ENCODE measurements at regions not wholly inside any gene's neighbourhood (a gene's known extent, or its start where the extent isn't known, plus 50 kb on each side); places are given as distances from the start of the nearest gene placed in this dataset.

GRCh38 chr1:221376286-221376685, 365.6 kb downstream of the DUSP10 start:
- Histone ChIP-seq H3K27ac (ENCODE audit: extremely low read length, insufficient read depth, low read length) (no peak overlapping the region), H3K79me2 (ENCODE audit: insufficient read depth, low read length) (no peaks in the 10 kb centered on the region), H2AFZ (ENCODE audit: low read length) (no peak overlapping the region), H3K9me3 (ENCODE audit: low read length) (no peaks in the 10 kb centered on the region), H3K4me2 (ENCODE audit: low read depth, low read length) (no peak overlapping the region), H3K9ac (ENCODE audit: insufficient read depth, low read depth, low read length) (no peak overlapping the region), H3K36me3 (replicated peaks in 1 of 2; ENCODE audit: control insufficient read depth in 1 of 2, insufficient read depth in 2 of 2, low read length in 2 of 2) (no peaks in the 10 kb centered on the region), H4K20me1 (ENCODE audit: insufficient read depth, low read length) (no peaks in the 10 kb centered on the region), H3K27me3 (ENCODE audit: control insufficient read depth in 1 of 2, insufficient read depth in 2 of 2, low read length in 2 of 2) (no peaks in the 10 kb centered on the region), H3K4me1 (ENCODE audit: insufficient read depth, low read length) (no peaks in the 10 kb centered on the region), H3K4me3 (replicated peaks in 1 of 3; ENCODE audit: insufficient read depth in 1 of 3, low read depth in 2 of 3, low read length in 3 of 3) (no peak overlapping the region)
- DNase-seq (ENCODE audit: low spot score) (no peak), FAIRE-seq (no peak), ATAC-seq (no peak)
- in situ Hi-C loops (cut with HindIII; ENCODE audit: extremely low pct_ligation_motif_present, low pct_unique_long_range_greater_than_20kb) = no loop called here
- 16% methylated on average over 5 of the region's 5 CpGs for WGBS (ENCODE audit: low lambda C conversion rate)
- no TSS peak for BruUV-seq (replicated peaks)
- intact Hi-C loops (cut with micrococcal nuclease; ENCODE audit: unreplicated experiment) = no loop called here
- CTCF ChIA-PET (ENCODE audit: low intra/inter-chr PET ratio, low total read pairs) = no interaction called here
- POLR2A ChIA-PET = no interaction called here
- TF ChIP-seq RFXAP (CRISPR knock-in tag; IDR thresholded peaks at IDR 0.05; ENCODE audit: borderline replicate concordance) = no peak
- no peak for TF ChIP-seq XRCC5 (optimal IDR thresholded peaks at IDR 0.05; ENCODE audit: low read length)
- no peak for TF ChIP-seq FUBP1 (CRISPR knock-in tag; IDR thresholded peaks at IDR 0.05; ENCODE audit: borderline replicate concordance)
- no peak for TF ChIP-seq PLRG1 (conservative IDR thresholded peaks at IDR 0.05)
- TF ChIP-seq ZNF598 (CRISPR knock-in tag; IDR thresholded peaks at IDR 0.05; ENCODE audit: borderline replicate concordance) = no peak
- no peak for TF ChIP-seq PITX1 (CRISPR knock-in tag; IDR thresholded peaks at IDR 0.05)
- TF ChIP-seq ZNF501 (CRISPR knock-in tag; IDR thresholded peaks at IDR 0.05) = no peak
- TF ChIP-seq HMG20B (CRISPR knock-in tag; conservative IDR thresholded peaks at IDR 0.05) = no peak
- TF ChIP-seq, protein P1, sequence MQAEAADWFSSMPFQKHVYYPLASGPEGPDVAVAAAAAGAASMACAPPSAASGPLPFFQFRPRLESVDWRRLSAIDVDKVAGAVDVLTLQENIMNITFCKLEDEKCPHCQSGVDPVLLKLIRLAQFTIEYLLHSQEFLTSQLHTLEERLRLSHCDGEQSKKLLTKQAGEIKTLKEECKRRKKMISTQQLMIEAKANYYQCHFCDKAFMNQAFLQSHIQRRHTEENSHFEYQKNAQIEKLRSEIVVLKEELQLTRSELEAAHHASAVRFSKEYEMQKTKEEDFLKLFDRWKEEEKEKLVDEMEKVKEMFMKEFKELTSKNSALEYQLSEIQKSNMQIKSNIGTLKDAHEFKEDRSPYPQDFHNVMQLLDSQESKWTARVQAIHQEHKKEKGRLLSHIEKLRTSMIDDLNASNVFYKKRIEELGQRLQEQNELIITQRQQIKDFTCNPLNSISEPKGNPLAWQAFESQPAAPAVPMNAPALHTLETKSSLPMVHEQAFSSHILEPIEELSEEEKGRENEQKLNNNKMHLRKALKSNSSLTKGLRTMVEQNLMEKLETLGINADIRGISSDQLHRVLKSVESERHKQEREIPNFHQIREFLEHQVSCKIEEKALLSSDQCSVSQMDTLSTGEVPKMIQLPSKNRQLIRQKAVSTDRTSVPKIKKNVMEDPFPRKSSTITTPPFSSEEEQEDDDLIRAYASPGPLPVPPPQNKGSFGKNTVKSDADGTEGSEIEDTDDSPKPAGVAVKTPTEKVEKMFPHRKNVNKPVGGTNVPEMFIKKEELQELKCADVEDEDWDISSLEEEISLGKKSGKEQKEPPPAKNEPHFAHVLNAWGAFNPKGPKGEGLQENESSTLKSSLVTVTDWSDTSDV (CRISPR knock-in tag; IDR thresholded peaks at IDR 0.05) = no peak
- TF ChIP-seq, protein P2, sequence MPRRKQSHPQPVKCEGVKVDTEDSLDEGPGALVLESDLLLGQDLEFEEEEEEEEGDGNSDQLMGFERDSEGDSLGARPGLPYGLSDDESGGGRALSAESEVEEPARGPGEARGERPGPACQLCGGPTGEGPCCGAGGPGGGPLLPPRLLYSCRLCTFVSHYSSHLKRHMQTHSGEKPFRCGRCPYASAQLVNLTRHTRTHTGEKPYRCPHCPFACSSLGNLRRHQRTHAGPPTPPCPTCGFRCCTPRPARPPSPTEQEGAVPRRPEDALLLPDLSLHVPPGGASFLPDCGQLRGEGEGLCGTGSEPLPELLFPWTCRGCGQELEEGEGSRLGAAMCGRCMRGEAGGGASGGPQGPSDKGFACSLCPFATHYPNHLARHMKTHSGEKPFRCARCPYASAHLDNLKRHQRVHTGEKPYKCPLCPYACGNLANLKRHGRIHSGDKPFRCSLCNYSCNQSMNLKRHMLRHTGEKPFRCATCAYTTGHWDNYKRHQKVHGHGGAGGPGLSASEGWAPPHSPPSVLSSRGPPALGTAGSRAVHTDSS (CRISPR knock-in tag; conservative IDR thresholded peaks at IDR 0.05) = no peak
- TF ChIP-seq MATR3 (CRISPR knock-in tag; IDR thresholded peaks at IDR 0.05) = no peak
- no peak for TF ChIP-seq EHMT2 (IDR thresholded peaks at IDR 0.05; ENCODE audit: borderline replicate concordance, low read depth, low read length)
- no peak for TF ChIP-seq ZSCAN20 (CRISPR knock-in tag; IDR thresholded peaks at IDR 0.05; ENCODE audit: borderline replicate concordance)
- no peak for TF ChIP-seq TBX2 (CRISPR knock-in tag; IDR thresholded peaks at IDR 0.05; ENCODE audit: borderline replicate concordance)

Measured in HepG2 (cell line).